ENCODE measurements at regions not wholly inside any gene's neighbourhood (a gene's known extent, or its start where the extent isn't known, plus 50 kb on each side); places are given as distances from the start of the nearest gene placed in this dataset.

DNA sequence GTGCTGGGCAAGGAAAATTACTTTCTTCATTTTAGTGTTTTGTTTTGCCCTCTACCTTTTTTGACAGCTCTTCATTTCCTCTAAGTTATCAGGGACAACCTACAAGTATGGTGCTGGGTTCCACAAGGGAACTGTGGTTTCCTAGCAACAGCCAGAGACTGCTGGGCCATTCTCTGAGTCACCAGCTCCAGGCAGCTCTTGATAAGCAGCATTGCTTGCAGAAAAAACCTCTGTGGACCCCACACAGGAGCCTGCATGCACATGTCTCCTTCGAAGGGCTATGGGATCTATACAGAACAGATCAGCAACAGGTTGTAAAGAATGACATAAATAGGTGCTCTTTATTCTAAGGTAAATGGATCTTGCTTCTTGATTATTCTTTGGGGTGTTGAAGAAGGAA is 81.0 kb upstream of the CCDC196 start:
- DNase-seq (ENCODE audit: low read depth, low spot score): no peak

DNA sequence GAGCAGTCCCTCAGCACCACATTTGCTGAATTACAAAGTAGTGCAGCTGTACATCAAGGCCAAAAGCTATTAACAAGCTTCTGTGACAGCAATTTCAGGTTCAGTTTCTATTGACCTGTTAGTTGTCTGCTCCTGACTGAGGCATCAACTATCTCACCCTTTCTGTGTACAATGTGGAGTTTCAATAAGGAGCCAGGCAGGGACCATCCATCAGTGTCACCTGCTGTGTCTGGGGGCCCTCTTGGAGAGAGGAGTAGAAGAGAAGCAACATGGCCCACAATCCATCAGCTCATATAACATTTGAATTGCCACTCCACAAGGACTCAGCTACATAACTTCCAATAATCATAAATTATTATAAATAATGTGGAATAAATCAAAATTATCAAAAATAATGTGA is 72.3 kb upstream of the CCDC196 start:
- no peak for DNase-seq (ENCODE audit: low read depth, low spot score)

DNA sequence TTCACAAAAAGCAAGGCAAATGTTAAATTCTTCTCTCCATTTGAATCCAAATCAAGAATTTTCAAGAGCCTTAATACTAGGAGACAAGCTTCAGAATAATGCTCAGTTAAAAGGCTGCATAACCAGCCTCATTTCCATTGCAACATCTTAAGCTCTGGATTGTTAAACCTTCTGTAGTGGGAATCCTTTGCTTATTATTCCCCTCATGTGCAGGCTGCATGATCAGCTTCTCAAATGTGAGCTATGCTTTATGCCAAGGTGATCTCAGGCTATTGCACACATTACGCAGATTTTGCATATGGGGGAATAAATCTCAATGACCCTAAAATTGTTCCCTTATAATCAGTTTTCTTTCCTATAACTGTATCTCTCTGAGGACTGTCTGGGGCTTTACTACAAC is 71.7 kb upstream of the CCDC196 start:
- DNase-seq (ENCODE audit: low read depth, low spot score): no peak

DNA sequence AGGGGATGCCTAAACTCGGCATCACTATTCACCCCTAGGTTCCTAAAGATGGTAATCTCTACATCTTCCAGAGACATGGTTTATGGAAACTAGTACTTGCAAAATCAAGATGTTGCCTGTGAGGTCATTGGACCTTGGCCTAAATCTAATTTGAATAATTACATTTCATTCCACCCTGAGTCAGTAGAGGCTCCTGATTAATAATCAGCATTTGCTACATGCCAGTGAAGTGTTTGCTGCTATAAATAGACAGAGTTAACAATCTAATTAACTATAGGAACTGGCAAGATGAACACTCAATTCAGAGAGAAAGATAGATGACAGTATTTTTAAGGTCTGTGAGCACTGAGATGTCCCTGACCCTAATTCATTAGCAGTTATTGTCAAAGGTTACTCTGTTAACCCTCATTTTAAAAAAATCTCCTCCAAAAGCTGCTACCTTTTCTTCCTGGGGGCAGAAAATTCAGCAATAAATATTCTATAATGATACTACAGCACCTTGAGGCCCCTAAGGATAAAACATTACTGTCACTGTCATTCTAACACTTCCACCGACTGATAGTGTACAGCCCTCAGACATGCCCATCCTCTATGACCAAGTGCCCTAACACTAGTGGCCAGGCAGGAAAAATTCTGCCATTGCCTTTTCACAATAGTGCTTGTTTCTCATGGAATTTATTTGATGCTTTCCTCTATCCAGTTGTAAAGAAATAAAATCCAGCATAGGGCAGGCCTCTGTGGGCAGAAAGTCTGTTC is 65.7 kb upstream of the CCDC196 start:
- DNase-seq (ENCODE audit: low read depth, low spot score): no peak

DNA sequence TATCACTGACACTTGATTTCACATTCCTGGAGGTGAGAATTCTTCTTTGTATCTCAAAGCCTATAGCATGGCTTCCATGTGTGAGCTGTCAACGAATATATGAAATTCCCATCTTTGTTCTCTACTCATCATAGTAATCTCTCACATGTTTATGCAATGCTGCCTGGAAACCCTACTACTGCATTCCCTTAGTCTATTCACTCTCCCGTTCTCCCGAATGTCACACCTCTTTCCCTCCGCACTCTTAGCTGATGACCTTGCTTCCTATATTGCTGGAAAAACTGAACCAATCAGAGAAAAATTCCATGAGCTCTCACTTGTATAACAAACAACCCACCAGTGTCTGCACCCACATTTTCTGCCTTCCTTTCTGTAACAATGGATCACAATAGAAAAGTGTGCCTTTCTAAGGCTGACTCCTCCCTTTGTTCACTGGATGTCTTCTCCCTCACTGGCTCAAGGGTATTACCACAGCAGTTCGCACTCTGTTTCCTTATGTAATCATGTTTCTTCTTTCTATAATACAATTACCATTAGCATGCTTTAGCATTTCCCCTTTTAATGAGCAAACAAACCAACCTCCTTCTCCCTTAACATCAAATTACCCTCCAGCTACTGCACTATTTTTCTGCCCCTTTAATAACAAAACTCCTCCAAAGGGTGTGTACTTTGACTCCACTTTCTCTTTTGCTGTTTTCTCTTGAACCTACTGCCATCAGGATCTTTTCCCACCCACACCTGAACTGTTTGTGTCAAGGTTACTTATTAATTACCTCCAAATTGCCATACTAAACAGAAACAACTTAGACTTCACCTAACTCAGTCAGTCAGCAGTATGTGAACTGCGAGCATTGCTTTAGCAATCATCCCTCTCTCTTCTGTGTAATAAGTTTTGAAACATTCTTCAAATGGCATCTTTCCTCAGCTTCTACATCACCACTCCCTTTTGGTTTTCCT is 63.9 kb upstream of the CCDC196 start:
- DNase-seq (ENCODE audit: low read depth, low spot score): no peak

DNA sequence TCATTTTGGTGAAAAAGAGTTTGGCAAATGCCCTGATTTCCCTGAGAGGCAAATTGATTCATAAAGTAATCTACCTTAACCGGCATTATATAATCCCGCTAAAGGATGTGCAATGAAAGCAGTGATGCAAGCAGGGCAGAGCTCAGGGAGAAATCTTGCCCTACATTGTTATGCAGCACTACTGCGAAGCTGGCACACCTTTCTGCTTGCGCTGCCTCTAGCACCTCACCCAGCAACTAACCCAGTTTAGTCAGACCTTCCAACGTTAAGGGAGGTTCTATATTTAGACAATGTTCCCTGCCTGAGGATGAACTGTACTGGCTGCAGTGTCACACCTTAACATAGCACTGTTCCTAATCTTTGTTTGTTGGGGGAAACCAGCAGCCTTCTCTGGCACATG is 60.8 kb upstream of the CCDC196 start:
- no peak for DNase-seq (ENCODE audit: low read depth, low spot score)

DNA sequence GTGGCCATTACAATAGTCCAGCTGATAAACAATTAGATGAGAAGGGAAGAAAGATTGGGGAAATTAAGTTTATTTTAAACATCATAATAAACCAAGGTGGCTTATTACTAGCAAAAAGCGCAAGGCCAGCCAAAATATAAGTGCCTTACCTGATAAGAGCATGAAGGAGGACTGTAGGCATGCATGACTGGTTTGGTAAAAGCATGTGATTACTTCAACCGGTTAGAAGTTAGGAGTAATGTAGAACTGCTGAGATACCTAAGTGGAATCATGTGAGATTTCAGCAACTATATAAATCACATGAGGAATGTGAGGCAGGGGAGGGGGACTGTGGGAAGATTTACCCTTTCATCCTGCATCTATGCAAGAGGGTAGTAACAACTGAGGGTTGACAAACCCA is 59.7 kb upstream of the CCDC196 start:
- no peak for DNase-seq (ENCODE audit: low read depth, low spot score)

DNA sequence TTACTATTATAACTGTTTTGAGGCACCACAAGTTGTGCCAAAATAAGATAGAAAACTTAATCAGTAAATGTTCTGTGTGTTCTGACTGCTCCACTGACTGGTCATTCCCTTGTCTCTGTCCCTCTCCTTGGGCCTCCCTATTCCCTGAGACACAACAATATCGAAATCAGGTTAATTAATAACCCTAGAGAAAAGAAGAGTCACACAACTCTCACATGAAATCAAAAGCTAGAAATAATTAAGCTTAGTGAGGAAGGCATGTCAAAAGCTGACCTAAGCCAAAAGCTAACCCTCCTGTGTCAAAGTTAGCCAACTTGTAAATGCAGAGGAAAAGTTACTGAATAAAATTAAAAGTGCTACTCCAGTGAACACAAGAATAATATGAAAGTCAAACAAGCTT is 53.8 kb upstream of the CCDC196 start:
- DNase-seq (ENCODE audit: low read depth, low spot score): no peak

DNA sequence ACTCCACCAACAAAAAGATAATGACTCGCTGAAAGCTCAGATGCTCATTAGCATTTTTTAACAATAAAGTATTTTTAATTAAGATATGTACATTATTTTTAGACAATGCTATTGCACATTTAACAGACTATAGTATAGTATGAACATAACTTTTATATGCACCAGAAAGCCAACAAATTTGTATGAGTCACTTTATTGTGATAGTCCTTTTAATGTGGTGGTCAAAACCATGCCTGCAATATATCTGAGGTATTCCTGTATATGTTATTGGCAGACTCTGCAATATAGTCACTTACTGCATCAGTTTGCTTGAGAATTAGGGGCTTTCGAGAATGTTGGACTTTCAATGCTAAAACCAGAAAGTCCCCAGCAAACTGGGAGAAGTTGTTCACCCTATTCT is 51.7 kb upstream of the CCDC196 start:
- no peak for DNase-seq (ENCODE audit: low read depth, low spot score)

DNA sequence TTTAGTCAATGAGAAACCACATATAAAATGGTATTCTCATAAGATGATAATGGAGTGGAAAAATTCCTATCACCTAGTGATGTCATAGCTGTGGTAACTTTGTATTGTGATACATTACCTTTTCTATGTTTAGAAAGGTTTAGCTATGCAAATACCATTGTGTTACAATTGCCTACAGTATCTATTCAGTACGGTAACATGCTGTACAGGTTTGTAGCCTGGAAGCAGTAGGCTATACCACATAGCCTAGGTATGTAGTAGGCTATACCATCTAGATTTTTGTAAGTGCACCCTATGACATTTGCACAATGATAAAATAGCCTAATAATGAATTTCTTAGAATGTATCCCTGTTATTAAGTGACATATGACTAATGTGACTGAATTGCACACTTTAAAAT is 50.5 kb upstream of the CCDC196 start:
- DNase-seq (ENCODE audit: low read depth, low spot score): no peak
